Hippocampal formation (tissue), 2 donors: ENCODE measurements at regions not wholly inside any gene's neighbourhood (a gene's known extent, or its start where the extent isn't known, plus 50 kb on each side); places are given as distances from the start of the nearest gene placed in this dataset.

Experiments
- DNase-seq, 2 donors: peaks; one replicate each; lab custom pipeline; 2025; lab: John Stamatoyannopoulos, UW

DNA sequence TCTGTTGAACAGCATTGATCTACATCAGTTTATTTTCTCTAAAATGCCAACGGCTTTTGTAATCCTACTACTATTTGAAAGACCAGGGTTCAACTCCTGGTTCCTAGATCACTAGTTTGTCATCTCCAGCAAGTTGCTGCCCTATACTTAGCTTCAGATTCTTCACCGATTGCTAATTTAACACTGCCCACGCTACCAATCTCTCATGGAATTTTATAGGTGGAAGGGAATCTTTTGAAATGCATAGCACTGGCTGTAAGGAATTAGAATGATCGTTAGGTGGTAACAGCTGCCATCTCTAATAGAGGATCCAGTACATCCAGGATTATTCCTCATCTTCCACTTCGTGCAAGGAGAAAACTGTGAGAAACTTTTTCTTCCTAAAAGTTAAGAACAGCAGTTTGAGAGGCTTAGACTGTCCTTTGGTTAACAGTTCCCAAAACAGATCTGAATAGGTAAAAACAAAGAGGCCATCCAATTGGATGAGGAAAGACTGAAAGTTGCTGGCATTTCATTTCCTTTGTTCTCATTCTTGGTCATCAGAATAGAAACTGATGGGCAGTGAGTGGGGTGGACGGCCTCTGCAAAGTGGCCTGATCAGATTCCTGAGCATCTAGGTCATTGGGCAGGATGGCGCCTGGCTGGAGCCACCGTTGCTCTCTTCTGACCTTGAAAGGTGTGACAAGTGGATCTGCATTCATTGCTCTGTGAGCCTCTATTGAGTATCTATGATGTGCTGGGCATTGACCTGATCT, 236.3 kb upstream of the SORL1-AS1 start:
- no peak for DNase-seq

GRCh38 chr11:121688055-121688491, 235.3 kb upstream of the SORL1-AS1 start:
- DNase-seq = no peak

GRCh38 chr11:121683791-121684190, 231.0 kb upstream of the SORL1-AS1 start:
- DNase-seq = no peak
